Testis (tissue), 2 donors: ENCODE measurements at regions not wholly inside any gene's neighbourhood (a gene's known extent, or its start where the extent isn't known, plus 50 kb on each side); places are given as distances from the start of the nearest gene placed in this dataset.

ENCODE experiments used
- DNase-seq: peaks from one replicate; pipeline ENCODE4 v3.0.0-alpha.2; 2019
- H3K27ac ChIP-seq, 2 donors: fragments of 200-600 bp; sonication (generic); one replicate each; pipeline ENCODE4 v1.5.1; 2019
- H3K27me3 ChIP-seq: fragments of 200-600 bp; sonication (generic); one replicate; pipeline ENCODE4 v1.5.1; 2019
- H3K36me3 ChIP-seq: fragments of 200-600 bp; sonication (generic); one replicate; pipeline ENCODE4 v1.5.1; 2017; ENCODE audit warnings: low read depth; ENCODE audit errors: missing control alignments
- H3K4me1 ChIP-seq: fragments of 200-600 bp; sonication (generic); one replicate; pipeline ENCODE4 v1.5.1; 2019
- H3K4me3 ChIP-seq, 2 donors: fragments of 200-600 bp; sonication (generic); one replicate each; pipeline ENCODE4 v1.5.1; 2017 to 2019
- H3K9me3 ChIP-seq: fragments of 200-600 bp; sonication (generic); one replicate; pipeline ENCODE4 v1.5.1; 2017
- POLR2A ChIP-seq: fragments of 450-650 bp; IDR thresholded peaks from one replicate; pipeline ENCODE4 v1.6.1; 2017; ENCODE audit warnings: antibody characterized with exemption, mild to moderate bottlenecking, moderate library complexity
- WGBS, 2 donors: methylation state at CpG; one replicate each; pipeline ENCODE4 v1.1.5; 2018; 5-methylcytosine and 5-hydroxymethylcytosine counted together
- intact Hi-C: fragments of 100-400 bp; cut with DNase I; formaldehyde crosslinking; loops from one replicate; pipeline ENCODE4 v1.15.1; 2023; ENCODE audit warnings: low total_unique reads
- TF ChIP-seq, protein P1 (sequence below), 3 experiments: fragments of 450-650 bp in 2 of 3; fragments of 200-600 bp in 1 of 3; sonication (generic) in 1 of 3; IDR thresholded peaks; one replicate each; pipeline ENCODE4 v1.5.1; 2016 to 2019; ENCODE audit warnings: antibody characterized with exemption in 3 of 3, mild to moderate bottlenecking in 2 of 3, moderate library complexity in 1 of 3

DNA sequence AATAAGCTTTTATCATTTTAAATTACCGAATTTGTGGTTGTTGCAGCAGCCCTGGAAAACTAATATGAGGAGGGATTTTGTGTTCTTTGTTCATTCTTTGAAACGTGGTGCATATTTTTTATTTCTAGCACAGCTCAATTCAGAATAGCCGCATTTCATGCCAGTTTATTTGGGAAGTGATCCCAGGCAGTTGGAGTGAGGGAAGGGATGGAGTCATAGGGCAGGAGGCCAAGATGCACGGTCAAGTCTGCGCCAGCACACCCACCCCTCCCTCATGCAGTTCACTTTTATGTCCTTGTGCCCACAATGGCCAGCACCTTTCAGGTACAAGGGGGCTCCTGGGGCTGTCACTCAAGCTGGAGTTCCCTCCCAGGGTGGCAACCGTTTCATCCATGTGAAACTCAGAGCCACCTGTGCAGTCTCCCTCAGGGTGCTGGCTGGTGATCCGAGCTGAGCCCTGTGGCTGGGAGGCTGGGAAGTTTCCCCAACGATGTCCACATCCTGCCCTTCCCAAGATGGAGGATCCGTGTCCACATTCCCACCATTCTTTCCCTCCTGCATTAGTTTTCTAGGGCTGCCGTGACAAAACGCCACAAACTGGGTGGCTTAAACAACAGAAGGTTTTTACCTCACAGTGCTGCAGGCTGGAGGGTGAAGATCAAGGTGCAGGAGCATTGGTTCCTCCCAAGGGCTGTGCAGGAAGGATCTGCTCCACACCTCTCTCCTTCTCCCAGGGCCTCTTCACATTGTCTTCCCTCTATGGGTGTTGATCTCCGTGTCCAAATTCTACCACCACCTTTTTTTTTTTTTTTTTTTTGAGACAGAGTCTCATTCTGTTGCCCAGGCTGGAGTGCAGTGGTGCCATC lies 68.5 kb upstream of the ITGA6 start:
- H3K36me3 ChIP-seq = no peaks in the 10 kb centered on the region
- 61% methylated on average over 12 of the region's 12 CpGs for WGBS, 2 donors
- no peak for DNase-seq
- H3K4me3 ChIP-seq = no peak overlapping the region
- no peaks in the 10 kb centered on the region for H3K9me3 ChIP-seq
- no peaks in the 10 kb centered on the region for H3K27me3 ChIP-seq
- intact Hi-C loops = no loop called here
- peaks cover 3% of the 10 kb centered on the region for H3K4me1 ChIP-seq
- TF ChIP-seq POLR2A = no peak
- TF ChIP-seq, protein P1, sequence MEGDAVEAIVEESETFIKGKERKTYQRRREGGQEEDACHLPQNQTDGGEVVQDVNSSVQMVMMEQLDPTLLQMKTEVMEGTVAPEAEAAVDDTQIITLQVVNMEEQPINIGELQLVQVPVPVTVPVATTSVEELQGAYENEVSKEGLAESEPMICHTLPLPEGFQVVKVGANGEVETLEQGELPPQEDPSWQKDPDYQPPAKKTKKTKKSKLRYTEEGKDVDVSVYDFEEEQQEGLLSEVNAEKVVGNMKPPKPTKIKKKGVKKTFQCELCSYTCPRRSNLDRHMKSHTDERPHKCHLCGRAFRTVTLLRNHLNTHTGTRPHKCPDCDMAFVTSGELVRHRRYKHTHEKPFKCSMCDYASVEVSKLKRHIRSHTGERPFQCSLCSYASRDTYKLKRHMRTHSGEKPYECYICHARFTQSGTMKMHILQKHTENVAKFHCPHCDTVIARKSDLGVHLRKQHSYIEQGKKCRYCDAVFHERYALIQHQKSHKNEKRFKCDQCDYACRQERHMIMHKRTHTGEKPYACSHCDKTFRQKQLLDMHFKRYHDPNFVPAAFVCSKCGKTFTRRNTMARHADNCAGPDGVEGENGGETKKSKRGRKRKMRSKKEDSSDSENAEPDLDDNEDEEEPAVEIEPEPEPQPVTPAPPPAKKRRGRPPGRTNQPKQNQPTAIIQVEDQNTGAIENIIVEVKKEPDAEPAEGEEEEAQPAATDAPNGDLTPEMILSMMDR (IDR thresholded peaks at IDR 0.05) = no peak
- H3K27ac ChIP-seq = no peak overlapping the region

DNA sequence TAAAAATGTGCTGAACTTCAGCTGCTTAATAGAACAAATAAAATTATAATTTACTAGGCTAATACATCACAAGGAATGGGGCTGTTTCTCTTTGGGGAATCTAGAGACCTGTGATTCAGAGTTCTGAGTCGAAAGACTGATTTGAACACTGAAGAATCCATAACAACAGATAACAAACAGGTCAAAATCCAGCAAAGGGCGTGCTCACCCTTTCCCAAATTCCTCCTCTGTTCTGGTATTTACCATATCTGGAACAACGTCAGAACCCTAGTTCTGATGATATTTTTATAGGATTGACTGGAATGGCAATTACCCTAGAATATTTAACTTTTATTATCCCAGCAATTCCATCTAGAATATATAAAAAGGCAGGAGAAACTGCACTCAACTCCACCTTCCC lies 66.0 kb upstream of the ITGA6 start:
- Histone ChIP-seq H3K4me1 (peaks cover 3% of the 10 kb centered on the region), H3K4me3 (no peak overlapping the region), H3K27ac (no peak overlapping the region), H3K9me3 (no peaks in the 10 kb centered on the region), H3K27me3 (no peaks in the 10 kb centered on the region), H3K36me3 (no peaks in the 10 kb centered on the region)
- DNase-seq = no peak
- TF ChIP-seq, protein P1 (IDR thresholded peaks at IDR 0.05) = no peak
- TF ChIP-seq POLR2A = no peak
- intact Hi-C loops = no loop called here
- 35 to 46% methylated on average over 3 of the region's 3 CpGs for WGBS, 2 donors

DNA sequence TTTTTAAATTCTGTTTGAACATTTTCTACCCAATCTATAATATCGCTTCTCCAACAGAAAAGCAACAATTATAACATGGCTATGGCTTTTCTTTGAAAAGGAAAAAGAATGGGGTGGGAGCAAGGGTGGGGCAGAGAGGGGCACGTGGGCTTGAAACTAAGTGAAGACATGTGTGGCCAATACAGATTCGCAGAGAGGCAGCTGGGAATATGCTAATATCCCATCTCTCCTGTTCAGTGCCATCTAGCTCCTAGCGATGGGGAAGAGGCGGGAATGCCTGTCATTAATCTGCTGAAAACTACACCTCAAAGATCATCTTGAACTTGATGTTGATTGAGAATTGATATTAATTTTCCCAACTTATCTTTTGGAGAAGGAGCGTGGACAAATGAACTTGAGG lies 65.5 kb upstream of the ITGA6 start:
- Histone ChIP-seq H3K4me1 (peaks cover 3% of the 10 kb centered on the region), H3K9me3 (no peaks in the 10 kb centered on the region), H3K27me3 (no peaks in the 10 kb centered on the region), H3K4me3 (no peak overlapping the region), H3K36me3 (no peaks in the 10 kb centered on the region), H3K27ac (no peak overlapping the region)
- WGBS, 2 donors = 72 to 79% methylated on average over 6 of the region's 6 CpGs
- intact Hi-C loops = no loop called here
- DNase-seq = no peak
- TF ChIP-seq, protein P1 (IDR thresholded peaks at IDR 0.05) = no peak
- no peak for TF ChIP-seq POLR2A

DNA sequence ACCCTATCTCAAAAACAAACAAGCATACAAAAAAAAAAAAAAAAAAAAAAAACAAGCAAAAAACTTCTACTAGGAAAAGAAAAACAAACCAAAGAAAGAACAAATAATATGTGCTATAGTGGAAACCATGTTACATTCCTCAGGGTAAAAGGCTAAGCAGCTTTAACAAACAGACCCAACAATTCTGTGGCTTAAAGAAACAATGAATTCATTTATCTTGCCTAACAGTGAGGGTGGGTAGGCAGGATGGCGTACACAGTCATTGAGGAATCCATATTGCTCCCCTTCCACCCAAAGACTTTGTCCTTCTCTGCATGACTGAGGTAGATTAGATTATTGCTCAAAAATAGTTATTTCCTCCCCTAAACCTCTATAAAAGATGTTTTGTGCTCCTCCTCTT lies 63.1 kb upstream of the ITGA6 start:
- Histone ChIP-seq H3K9me3 (no peaks in the 10 kb centered on the region), H3K4me3 (no peak overlapping the region), H3K4me1 (no peaks in the 10 kb centered on the region), H3K27ac (no peak overlapping the region), H3K36me3 (no peaks in the 10 kb centered on the region), H3K27me3 (no peaks in the 10 kb centered on the region)
- TF ChIP-seq, protein P1 (IDR thresholded peaks at IDR 0.05) = no peak
- TF ChIP-seq POLR2A = no peak
- 63 to 74% methylated on average over 1 of the region's 1 CpG for WGBS, 2 donors
- no peak for DNase-seq
- intact Hi-C loops = no loop called here
